Psoas muscle (tissue), 7 donors: ENCODE measurements at regions not wholly inside any gene's neighbourhood (a gene's known extent, or its start where the extent isn't known, plus 50 kb on each side); places are given as distances from the start of the nearest gene placed in this dataset.

Experiments
- ATAC-seq, 4 donors: fragments of 200-7000 bp; cut with Tn5 transposase; one replicate each; pipeline ENCODE4 v1.9.1; 2020; ENCODE audit warnings: moderate library complexity in 3 of 4, mild to moderate bottlenecking in 2 of 4
- DNase-seq, 2 donors: peaks; one replicate each; pipeline ENCODE4 v3.0.0-alpha.2; 2020
- H3K27ac ChIP-seq: fragments of 200-600 bp; one replicate; pipeline ENCODE4 v1.8.0; 2022
- H3K27me3 ChIP-seq, 3 donors: fragments of 200-600 bp in 1 of 3; one replicate each; pipeline versions ENCODE4 v1.6.1 to v1.8.0; 2013 to 2022; ENCODE audit warnings: low read length in 2 of 3, mild to moderate bottlenecking in 2 of 3, moderate library complexity in 1 of 3; ENCODE audit not compliant: insufficient read depth in 3 of 3
- H3K36me3 ChIP-seq, 2 donors: fragments of 200-600 bp in 1 of 2; one replicate each; pipeline versions ENCODE4 v1.6.1 to v1.8.0; 2013 to 2022; ENCODE audit warnings: low read depth in 1 of 2, mild to moderate bottlenecking in 1 of 2, moderate library complexity in 1 of 2; ENCODE audit not compliant: insufficient read depth in 1 of 2
- H3K4me1 ChIP-seq: fragments of 200-600 bp; one replicate; pipeline ENCODE4 v1.8.0; 2022
- H3K4me3 ChIP-seq: fragments of 200-600 bp; one replicate; pipeline ENCODE4 v1.8.0; 2022; ENCODE audit warnings: mild to moderate bottlenecking
- H3K9me3 ChIP-seq: fragments of 200-600 bp; one replicate; pipeline ENCODE4 v1.8.0; 2022
- CTCF ChIP-seq: fragments of 200-600 bp; IDR thresholded peaks from one replicate; pipeline ENCODE4 v1.8.0; 2022; ENCODE audit warnings: antibody characterized with exemption
- WGBS, 3 donors: extraction: QIAGEN DNeasy Blood & Tissue Kit; methylation state at CpG; one replicate each; pipeline versions ENCODE4 v1.1.6 to v1.1.7; 2013; 5-methylcytosine and 5-hydroxymethylcytosine counted together
- intact Hi-C, 2 donors: fragments of 100-400 bp; cut with DNase I; formaldehyde crosslinking; loops; one replicate each; pipeline versions ENCODE4 v1.11.0 to v1.14.2; 2022
- donor health status: healthy with polysubstance abuse.
- donor health status: DM: no; HTN: no; CAD: no; lungs with moderate emphysema.
- donor health status: Bipolar disorder and iron deficiency.
- donor health status: healthy.
- donor health status: DM: yes; HTN: yes; CAD: no.
- donor health status: DM: no; HTN: no; CAD: no.
- donor health status: DM: yes; HTN: yes; CAD: no.

- no peak for DNase-seq
- no peaks in the 10 kb centered on the region for H3K4me1 ChIP-seq
- H3K27me3 ChIP-seq, result no peaks in the 10 kb centered on the region
- no peaks in the 10 kb centered on the region for H3K36me3 ChIP-seq
- no peak for ATAC-seq
- no peak overlapping the region for H3K27ac ChIP-seq
- 90 to 94% (median 91%) methylated on average over 1 of the region's 1 CpG for WGBS, 3 donors
- no peak overlapping the region for H3K4me3 ChIP-seq
- no peak for TF ChIP-seq CTCF
- no peaks in the 10 kb centered on the region for H3K9me3 ChIP-seq
- intact Hi-C loops, result no loop called here
Observed at GRCh38 chr2:144230448-144231085, 289.4 kb downstream of the ZEB2 start.

GRCh38 chr2:144230033-144230432 lies 289.9 kb downstream of the ZEB2 start:
- intact Hi-C loops, result no loop called here
- no peak for TF ChIP-seq CTCF

GRCh38 chr2:144229296-144229695 lies 290.6 kb downstream of the ZEB2 start:
- Histone ChIP-seq H3K36me3 (no peaks in the 10 kb centered on the region), H3K9me3 (no peaks in the 10 kb centered on the region), H3K27ac (no peak overlapping the region), H3K4me3 (no peak overlapping the region), H3K27me3 (no peaks in the 10 kb centered on the region), H3K4me1 (no peaks in the 10 kb centered on the region)
- no peak for TF ChIP-seq CTCF
- WGBS, 3 donors, result 93 to 100% (median 97%) methylated on average over 1 of the region's 1 CpG
- DNase-seq (no peak), ATAC-seq (no peak)
- intact Hi-C loops, result no loop called here

More at GRCh38 chr2:144230033-144230432, 289.9 kb downstream of the ZEB2 start:
- no peak overlapping the region for H3K27ac ChIP-seq
- WGBS, 3 donors, result 96 to 97% (median 97%) methylated on average over 4 of the region's 4 CpGs
- H3K4me1 ChIP-seq, result no peaks in the 10 kb centered on the region
- H3K27me3 ChIP-seq, result no peaks in the 10 kb centered on the region
- H3K9me3 ChIP-seq, result no peaks in the 10 kb centered on the region
- no peak overlapping the region for H3K4me3 ChIP-seq
- ATAC-seq (no peak), DNase-seq (no peak)
- no peaks in the 10 kb centered on the region for H3K36me3 ChIP-seq

DNA sequence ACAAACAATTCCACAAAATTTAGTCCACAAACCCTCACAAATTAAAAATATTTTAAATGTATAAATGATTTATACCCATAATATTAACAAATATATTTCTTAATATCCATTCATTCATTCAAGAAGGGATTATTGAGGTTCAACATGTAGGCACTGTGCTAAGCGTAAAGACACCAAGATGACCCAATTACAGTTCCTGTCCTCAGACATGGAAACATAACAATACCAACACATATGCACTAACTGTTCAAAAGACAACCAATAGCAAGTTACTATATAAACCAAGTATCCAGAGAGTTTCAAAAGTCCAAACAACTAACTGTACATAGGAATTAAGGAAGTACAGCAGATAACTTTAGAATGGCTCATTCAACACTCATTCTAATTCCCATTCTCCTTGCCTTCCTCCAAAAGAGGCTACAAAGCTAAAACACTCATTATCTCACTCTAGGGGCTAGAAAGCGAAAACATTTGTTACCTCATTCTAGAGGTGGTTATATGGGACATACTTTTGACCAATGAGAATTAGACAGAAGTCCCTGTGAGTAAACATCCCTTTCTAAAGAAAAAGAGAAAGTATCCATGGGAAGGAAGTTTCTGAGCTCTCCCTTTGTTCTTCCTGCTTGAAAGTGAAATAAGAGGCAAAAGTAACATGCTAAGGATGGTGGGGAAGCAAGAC lies 292.4 kb downstream of the ZEB2 start:
- DNase-seq (no peak), ATAC-seq (no peak)
- TF ChIP-seq CTCF, result no peak
- Histone ChIP-seq H3K4me1 (no peaks in the 10 kb centered on the region), H3K9me3 (no peaks in the 10 kb centered on the region), H3K36me3 (no peaks in the 10 kb centered on the region), H3K27me3 (no peaks in the 10 kb centered on the region), H3K4me3 (no peak overlapping the region), H3K27ac (no peak overlapping the region)
- 95 to 100% (median 97%) methylated on average over 2 of the region's 2 CpGs for WGBS, 3 donors
- intact Hi-C loops, result no loop called here

- Histone ChIP-seq H3K27ac (no peak overlapping the region), H3K36me3 (no peaks in the 10 kb centered on the region), H3K4me1 (peaks cover 9% of the 10 kb centered on the region), H3K9me3 (no peaks in the 10 kb centered on the region), H3K4me3 (no peak overlapping the region), H3K27me3 (no peaks in the 10 kb centered on the region)
- DNase-seq (no peak), ATAC-seq (no peak)
- intact Hi-C loops, result no loop called here
- no peak for TF ChIP-seq CTCF
Observed at GRCh38 chr2:144225076-144225475, 294.8 kb downstream of the ZEB2 start.
